Effector memory CD4-positive, alpha-beta T cell (primary cell): ENCODE measurements at regions not wholly inside any gene's neighbourhood (a gene's known extent, or its start where the extent isn't known, plus 50 kb on each side); places are given as distances from the start of the nearest gene placed in this dataset.

Source experiments
- DNase-seq, 3 donors: peaks; one replicate each; pipeline ENCODE4 v3.0.0-alpha.2; 2020
- H3K27ac ChIP-seq: 2 replicates; pipeline ENCODE4 v1.7.0; 2013; ENCODE audit warnings: mild to moderate bottlenecking, low read length, moderate library complexity; ENCODE audit not compliant: insufficient read depth, poor library complexity, severe bottlenecking
- H3K27me3 ChIP-seq: replicated peaks from 2 replicates; pipeline ENCODE4 v1.7.0; 2013; ENCODE audit warnings: mild to moderate bottlenecking, low read length; ENCODE audit not compliant: insufficient read depth, control insufficient read depth, poor library complexity, severe bottlenecking
- H3K36me3 ChIP-seq: 2 replicates; pipeline ENCODE4 v1.7.0; 2013; ENCODE audit warnings: mild to moderate bottlenecking, low read length, moderate library complexity; ENCODE audit not compliant: control insufficient read depth, insufficient read depth
- H3K4me1 ChIP-seq: 2 replicates; pipeline ENCODE4 v1.7.0; 2013; ENCODE audit warnings: low read length, mild to moderate bottlenecking; ENCODE audit not compliant: control insufficient read depth, insufficient read depth, poor library complexity, severe bottlenecking
- H3K4me3 ChIP-seq: 2 replicates; pipeline ENCODE4 v1.7.0; 2013; ENCODE audit warnings: low read length, low read depth, mild to moderate bottlenecking; ENCODE audit not compliant: insufficient read depth, poor library complexity, severe bottlenecking
- H3K9me3 ChIP-seq: 2 replicates; pipeline ENCODE4 v1.7.0; 2013; ENCODE audit warnings: mild to moderate bottlenecking, low read length, moderate library complexity; ENCODE audit not compliant: control insufficient read depth

DNA sequence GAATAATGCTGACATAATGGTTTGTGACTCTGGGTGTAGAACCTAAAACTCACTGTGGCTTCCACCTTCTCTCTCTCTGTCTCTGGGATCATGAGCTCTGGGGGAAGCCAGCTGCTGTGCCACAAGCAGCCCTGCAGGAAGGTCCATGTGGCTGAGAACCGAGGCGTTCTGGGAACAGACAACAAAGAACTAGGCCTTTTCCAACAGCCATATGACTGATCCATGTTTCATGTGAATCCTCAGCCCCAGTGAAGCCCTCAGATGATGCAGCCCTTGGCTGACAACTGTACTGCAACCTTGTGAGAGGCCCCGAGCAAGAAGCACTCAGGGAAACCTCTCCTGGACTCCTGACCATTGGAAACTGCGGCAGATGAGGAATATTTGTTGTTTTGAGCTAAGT lies 56.6 kb downstream of the HLA-G start:
- H3K9me3 ChIP-seq = no peaks in the 10 kb centered on the region
- H3K4me3 ChIP-seq = no peak overlapping the region
- H3K36me3 ChIP-seq = no peaks in the 10 kb centered on the region
- no peak overlapping the region for H3K27ac ChIP-seq
- H3K4me1 ChIP-seq = peaks cover 5% of the 10 kb centered on the region
- no peaks in the 10 kb centered on the region for H3K27me3 ChIP-seq
- DNase-seq = no peak

DNA sequence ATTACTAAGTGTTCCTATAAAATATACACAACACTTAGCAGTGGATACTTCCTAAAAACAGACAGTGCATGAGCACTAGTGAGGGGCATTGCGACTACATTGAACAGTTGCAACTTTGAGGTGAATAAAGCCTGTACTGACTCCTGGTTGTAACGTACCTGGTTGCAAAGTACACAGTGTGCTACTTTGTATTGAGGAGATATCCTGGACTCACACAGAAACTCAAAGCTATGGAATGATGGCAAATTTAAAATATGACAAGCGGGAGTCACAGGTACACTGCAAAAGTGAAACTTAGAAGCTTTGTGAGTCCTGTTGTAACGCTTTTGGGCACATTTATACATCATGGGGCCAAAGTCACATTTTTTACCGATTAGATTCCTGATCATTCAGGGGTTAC lies 55.6 kb upstream of the HLA-A start:
- Histone ChIP-seq H3K36me3 (no peaks in the 10 kb centered on the region), H3K4me1 (peaks cover 5% of the 10 kb centered on the region), H3K4me3 (no peak overlapping the region), H3K27me3 (no peaks in the 10 kb centered on the region), H3K9me3 (no peaks in the 10 kb centered on the region), H3K27ac (peak overlapping the region; percentile 93)
- no peak for DNase-seq

DNA sequence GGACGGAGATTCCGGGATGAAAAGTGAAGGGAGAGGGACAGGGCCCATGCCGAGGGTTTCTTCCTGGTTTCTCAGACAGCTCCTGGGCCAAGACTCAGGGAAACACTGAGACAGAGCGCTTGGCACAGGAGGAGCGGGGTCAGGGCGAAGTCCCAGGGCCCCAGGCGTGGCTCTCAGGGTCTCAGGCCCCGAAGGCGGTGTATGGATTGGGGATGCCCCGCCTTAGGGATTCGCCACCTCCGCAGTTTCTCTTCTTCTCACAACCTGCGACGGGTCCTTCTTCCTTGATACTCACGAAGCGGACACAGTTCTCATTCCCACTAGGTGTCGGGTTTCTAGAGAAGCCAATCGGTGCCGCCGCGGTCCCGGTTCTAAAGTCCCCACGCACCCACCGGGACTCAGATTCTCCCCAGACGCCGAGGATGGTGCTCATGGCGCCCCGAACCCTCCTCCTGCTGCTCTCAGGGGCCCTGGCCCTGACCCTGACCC lies 55.0 kb upstream of the HLA-A start:
- Histone ChIP-seq H3K9me3 (no peaks in the 10 kb centered on the region), H3K4me1 (peaks cover 5% of the 10 kb centered on the region), H3K4me3 (peak overlapping the region; percentile 74), H3K27ac (peak overlapping the region; percentile 93), H3K36me3 (no peaks in the 10 kb centered on the region), H3K27me3 (no peaks in the 10 kb centered on the region)
- peak; percentile 8 to 65 (median 48) for DNase-seq

DNA sequence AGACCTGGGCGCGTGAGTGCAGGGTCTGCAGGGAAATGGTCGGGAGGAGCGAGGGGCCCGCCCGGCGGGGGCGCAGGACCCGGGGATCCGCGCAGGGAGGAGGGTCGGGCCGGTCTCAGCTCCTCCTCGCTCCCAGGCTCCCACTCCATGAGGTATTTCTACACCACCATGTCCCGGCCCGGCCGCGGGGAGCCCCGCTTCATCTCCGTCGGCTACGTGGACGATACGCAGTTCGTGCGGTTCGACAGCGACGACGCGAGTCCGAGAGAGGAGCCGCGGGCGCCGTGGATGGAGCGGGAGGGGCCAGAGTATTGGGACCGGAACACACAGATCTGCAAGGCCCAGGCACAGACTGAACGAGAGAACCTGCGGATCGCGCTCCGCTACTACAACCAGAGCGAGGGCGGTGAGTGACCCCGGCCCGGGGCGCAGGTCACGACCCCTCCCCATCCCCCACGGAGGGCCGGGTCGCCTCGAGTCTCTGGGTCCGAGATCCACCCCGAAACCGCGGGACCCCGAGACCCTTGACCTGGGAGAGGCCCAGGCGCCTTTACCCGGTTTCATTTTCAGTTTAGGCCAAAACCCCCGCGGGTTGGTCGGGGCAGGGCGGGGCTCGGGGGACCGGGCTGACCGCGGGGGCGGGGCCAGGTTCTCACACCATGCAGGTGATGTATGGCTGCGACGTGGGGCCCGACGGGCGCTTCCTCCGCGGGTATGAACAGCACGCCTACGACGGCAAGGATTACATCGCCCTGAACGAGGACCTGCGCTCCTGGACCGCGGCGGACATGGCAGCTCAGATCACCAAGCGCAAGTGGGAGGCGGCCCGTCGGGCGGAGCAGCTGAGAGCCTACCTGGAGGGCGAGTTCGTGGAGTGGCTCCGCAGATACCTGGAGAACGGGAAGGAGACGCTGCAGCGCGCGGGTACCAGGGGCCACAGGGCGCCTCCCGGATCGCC lies 54.2 kb upstream of the HLA-A start:
- no peaks in the 10 kb centered on the region for H3K27me3 ChIP-seq
- peaks cover 5% of the 10 kb centered on the region for H3K4me1 ChIP-seq
- peak; percentile 82 to 90 (median 90) for DNase-seq
- H3K27ac ChIP-seq = peak overlapping the region; percentile 93
- H3K4me3 ChIP-seq = peak overlapping the region; percentile 74
- no peaks in the 10 kb centered on the region for H3K36me3 ChIP-seq
- H3K9me3 ChIP-seq = no peaks in the 10 kb centered on the region
